ENCODE measurements at regions not wholly inside any gene's neighbourhood (a gene's known extent, or its start where the extent isn't known, plus 50 kb on each side); places are given as distances from the start of the nearest gene placed in this dataset.

DNA sequence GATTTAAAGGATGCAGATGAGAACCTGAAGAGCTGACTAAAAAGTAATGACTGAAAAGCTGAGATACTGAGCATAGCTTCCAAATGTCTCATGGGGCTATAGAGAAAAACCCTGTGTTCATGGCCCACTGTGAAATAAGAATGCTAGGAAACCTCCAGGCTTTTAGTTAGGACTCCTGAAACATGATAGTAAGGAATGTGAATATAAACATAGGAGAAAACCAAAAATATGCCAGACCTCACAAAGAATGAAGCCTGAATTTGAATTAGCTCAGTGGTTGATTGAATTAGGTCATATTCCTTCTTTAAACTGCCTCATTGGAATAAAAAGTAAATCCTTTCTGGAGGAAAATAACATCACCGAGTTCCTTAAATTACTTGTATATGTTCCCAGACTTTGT is 194.5 kb upstream of the NXPH2 start:
- Histone ChIP-seq H4K20me1 (replicated peaks; ENCODE audit: control insufficient read depth, extremely low read depth, insufficient read depth, low read length) (no peaks in the 10 kb centered on the region), H3K9me3 (replicated peaks; ENCODE audit: control insufficient read depth, insufficient read depth, low read length) (no peaks in the 10 kb centered on the region), H3K4me2 (ENCODE audit: insufficient read depth, low read length) (no peak overlapping the region), H2AFZ (ENCODE audit: low read depth, low read length) (no peak overlapping the region), H3K9me1 (replicated peaks; ENCODE audit: control insufficient read depth, extremely low read depth, insufficient read depth, low read length) (no peaks in the 10 kb centered on the region), H3K9ac (replicated peaks; ENCODE audit: extremely low read depth, insufficient read depth, low read length) (no peak overlapping the region), H3K4me1 (ENCODE audit: control insufficient read depth, extremely low read depth, insufficient read depth, low read length) (no peaks in the 10 kb centered on the region), H3K4me3 (replicated peaks in 1 of 3; ENCODE audit: insufficient read depth in 1 of 3, low read depth in 1 of 3, low read length in 3 of 3) (no peak overlapping the region), H3K36me3 (ENCODE audit: control insufficient read depth in 2 of 2, extremely low read depth in 1 of 2, insufficient read depth in 2 of 2, low read length in 2 of 2) (no peaks in the 10 kb centered on the region), H3K27ac (ENCODE audit: insufficient read depth, low read depth, low read length) (no peak overlapping the region), H3K27me3 (ENCODE audit: control insufficient read depth in 2 of 2, insufficient read depth in 2 of 2, low read length in 2 of 2) (no peaks in the 10 kb centered on the region), H3K79me2 (ENCODE audit: control insufficient read depth, insufficient read depth, low read length) (no peaks in the 10 kb centered on the region)
- ChIA-PET CTCF (no interaction called here), POLR2A (no interaction called here)
- no peak for DNase-seq (ENCODE audit: low read depth, low spot score)
- no peak for FAIRE-seq
- BruUV-seq (replicated peaks), result no TSS peak
- dilution Hi-C loops (cut with MboI; ENCODE audit: extremely low pct_ligation_motif_present, low sequenced_read_pairs), result no loop called here
- TF ChIP-seq, protein P1, sequence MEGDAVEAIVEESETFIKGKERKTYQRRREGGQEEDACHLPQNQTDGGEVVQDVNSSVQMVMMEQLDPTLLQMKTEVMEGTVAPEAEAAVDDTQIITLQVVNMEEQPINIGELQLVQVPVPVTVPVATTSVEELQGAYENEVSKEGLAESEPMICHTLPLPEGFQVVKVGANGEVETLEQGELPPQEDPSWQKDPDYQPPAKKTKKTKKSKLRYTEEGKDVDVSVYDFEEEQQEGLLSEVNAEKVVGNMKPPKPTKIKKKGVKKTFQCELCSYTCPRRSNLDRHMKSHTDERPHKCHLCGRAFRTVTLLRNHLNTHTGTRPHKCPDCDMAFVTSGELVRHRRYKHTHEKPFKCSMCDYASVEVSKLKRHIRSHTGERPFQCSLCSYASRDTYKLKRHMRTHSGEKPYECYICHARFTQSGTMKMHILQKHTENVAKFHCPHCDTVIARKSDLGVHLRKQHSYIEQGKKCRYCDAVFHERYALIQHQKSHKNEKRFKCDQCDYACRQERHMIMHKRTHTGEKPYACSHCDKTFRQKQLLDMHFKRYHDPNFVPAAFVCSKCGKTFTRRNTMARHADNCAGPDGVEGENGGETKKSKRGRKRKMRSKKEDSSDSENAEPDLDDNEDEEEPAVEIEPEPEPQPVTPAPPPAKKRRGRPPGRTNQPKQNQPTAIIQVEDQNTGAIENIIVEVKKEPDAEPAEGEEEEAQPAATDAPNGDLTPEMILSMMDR (IDR thresholded peaks at IDR 0.05; ENCODE audit: extremely low read depth in 1 of 2, insufficient read depth in 1 of 2, low read depth in 1 of 2, low read length in 2 of 2), result no peak
- TF ChIP-seq, protein P2, sequence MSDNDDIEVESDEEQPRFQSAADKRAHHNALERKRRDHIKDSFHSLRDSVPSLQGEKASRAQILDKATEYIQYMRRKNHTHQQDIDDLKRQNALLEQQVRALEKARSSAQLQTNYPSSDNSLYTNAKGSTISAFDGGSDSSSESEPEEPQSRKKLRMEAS (IDR thresholded peaks at IDR 0.05; ENCODE audit: insufficient read depth, insufficient read length), result no peak
- TF ChIP-seq JUN (IDR thresholded peaks at IDR 0.05; ENCODE audit: borderline replicate concordance, insufficient read depth, insufficient read length, low read depth), result no peak
- no peak for TF ChIP-seq MYC (IDR thresholded peaks at IDR 0.05; ENCODE audit: low read depth, low read length)
- no peak for TF ChIP-seq EZH2 (IDR thresholded peaks at IDR 0.05; ENCODE audit: borderline replicate concordance, low read depth, low read length, severe bottlenecking)
- TF ChIP-seq POLR2A (IDR thresholded peaks at IDR 0.05; ENCODE audit: low read depth, low read length), result no peak
- no peak for TF ChIP-seq GATA2 (IDR thresholded peaks at IDR 0.05; ENCODE audit: insufficient read depth, insufficient read length, low read depth, low read length)
- no peak for TF ChIP-seq FOS (IDR thresholded peaks at IDR 0.05; ENCODE audit: borderline replicate concordance, insufficient read depth, low read length)
- TF ChIP-seq POLR2AphosphoS5 (IDR thresholded peaks at IDR 0.05; ENCODE audit: insufficient read depth, low read depth, low read length), result no peak
- intact Hi-C loops (cut with micrococcal nuclease), result no loop called here
